Bronchial epithelial cell (primary cell): ENCODE measurements at regions not wholly inside any gene's neighbourhood (a gene's known extent, or its start where the extent isn't known, plus 50 kb on each side); places are given as distances from the start of the nearest gene placed in this dataset.
"Not testable (repeated sequence)": the region's sequence is repeated elsewhere in the genome, so short reads cannot be mapped to it uniquely, and the experiment has no call there.

Experiments used
- DNase-seq: peaks from one replicate; pipeline ENCODE4 v3.0.0-alpha.2; 2010; ENCODE audit warnings: low read depth
- FAIRE-seq: peaks from 2 replicates; lab custom pipeline; 2011; peaks lifted over from hg19 to GRCh38; lab: Jason Lieb, UNC
- H3K27me3 ChIP-seq: 2 replicates; pipeline ENCODE4 v1.5.1; 2011; ENCODE audit warnings: low read length; ENCODE audit not compliant: control insufficient read depth, insufficient read depth
- H3K36me3 ChIP-seq: 2 replicates; pipeline ENCODE4 v1.5.1; 2011; ENCODE audit warnings: low read length; ENCODE audit not compliant: control insufficient read depth, insufficient read depth
- H3K4me3 ChIP-seq: 2 replicates; pipeline ENCODE4 v1.5.1; 2011; ENCODE audit warnings: mild to moderate bottlenecking, low read depth, low read length, control low read depth
- CTCF ChIP-seq: IDR thresholded peaks from 2 replicates; pipeline ENCODE4 v1.5.1; 2011; ENCODE audit warnings: mild to moderate bottlenecking, moderate library complexity, low read length, control low read depth, inconsistent platforms; ENCODE audit not compliant: insufficient read depth, severe bottlenecking

DNA sequence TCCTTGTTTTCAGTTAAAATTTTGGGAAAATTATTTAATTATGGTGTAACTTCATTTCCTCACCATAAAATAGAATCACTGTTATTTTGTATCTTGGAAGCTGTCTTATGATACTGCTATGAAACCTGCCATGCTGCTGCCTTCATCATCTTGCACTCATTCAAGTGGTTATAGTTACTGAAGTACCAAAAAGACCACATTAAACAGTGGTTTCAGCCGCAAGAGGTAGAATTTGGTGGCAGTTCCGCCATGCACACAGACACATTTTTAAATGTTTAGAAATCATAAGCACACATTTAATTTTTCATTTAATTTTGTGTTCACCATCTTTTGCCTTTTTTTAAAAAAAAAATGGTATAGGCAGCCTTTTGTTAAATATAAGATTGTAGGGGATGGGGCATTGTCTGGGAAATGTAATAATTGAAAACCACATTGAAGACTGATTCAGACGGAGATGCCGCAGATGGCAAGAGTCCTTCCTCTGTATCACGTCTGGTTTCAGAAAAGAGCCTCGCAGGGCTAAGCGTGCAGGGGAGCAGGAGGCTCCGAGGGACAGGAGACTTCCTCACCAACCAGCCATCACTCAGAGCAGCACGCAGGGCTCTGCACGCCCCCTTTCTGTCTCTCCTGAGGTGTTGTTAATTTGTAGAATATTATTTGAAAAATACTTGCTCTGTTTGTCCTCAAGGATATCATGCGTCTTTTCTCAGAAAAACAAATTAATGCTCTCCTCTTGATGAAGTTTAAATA, 115.2 kb upstream of the PELI2 start:
- no peak for DNase-seq
- H3K36me3 ChIP-seq = no peaks in the 10 kb centered on the region
- no peak for FAIRE-seq
- H3K27me3 ChIP-seq = no peaks in the 10 kb centered on the region
- TF ChIP-seq CTCF = no peak
- no peak overlapping the region for H3K4me3 ChIP-seq

- no peak overlapping the region for H3K4me3 ChIP-seq
- no peak for FAIRE-seq
Observed at GRCh38 chr14:56004323-56004722, 113.9 kb upstream of the PELI2 start.

GRCh38 chr14:56004786-56005185, 113.4 kb upstream of the PELI2 start:
- Histone ChIP-seq H3K36me3 (no peaks in the 10 kb centered on the region), H3K27me3 (no peaks in the 10 kb centered on the region), H3K4me3 (peak overlapping the region; percentile 14)
- DNase-seq = peak; percentile 70
- no peak for FAIRE-seq
- TF ChIP-seq CTCF = no peak

More at GRCh38 chr14:56004323-56004722, 113.9 kb upstream of the PELI2 start:
- Histone ChIP-seq H3K36me3 (no peaks in the 10 kb centered on the region), H3K27me3 (no peaks in the 10 kb centered on the region)
- no peak for DNase-seq
- TF ChIP-seq CTCF = no peak

DNA sequence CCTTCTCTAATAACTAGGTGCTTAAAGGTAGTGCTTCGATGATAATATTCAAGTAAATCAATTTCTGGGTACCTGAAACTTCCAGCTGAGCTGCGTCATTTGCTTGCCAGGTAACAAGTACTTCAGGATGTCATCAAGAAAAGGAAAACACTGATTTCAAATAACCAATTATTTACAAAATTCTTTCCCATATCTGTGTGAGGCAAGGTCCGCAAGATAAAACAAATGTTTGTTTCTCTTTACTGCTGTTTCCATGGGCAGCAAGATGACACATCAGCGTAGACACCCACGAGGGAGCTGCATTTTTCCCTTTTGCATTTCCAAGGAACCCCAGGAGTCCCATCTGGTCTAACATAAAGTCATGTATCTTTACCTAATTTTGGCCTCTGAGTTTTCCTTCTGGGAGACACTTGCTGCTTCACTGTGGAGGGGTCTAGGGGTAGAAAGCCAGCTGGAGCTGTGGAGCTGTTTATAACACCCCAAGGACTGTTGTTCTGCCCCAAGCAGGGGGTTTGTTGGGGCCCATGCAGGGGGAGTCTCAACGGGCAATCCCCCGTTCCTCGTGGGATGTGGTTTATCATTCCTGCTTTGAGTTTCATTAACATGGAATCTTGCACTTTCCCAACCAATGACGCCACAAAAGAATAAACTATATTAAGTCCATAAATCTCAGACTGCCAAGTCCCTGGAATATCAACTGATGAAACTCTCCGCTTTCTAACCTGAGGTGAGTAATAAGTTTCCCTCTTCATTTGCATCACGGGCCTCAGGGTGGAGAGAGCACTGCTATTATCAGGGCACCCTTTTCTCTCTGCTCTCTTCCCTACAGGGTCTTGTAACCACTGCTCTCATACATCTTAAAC, 112.8 kb upstream of the PELI2 start:
- no peak for FAIRE-seq
- Histone ChIP-seq H3K27me3 (no peaks in the 10 kb centered on the region), H3K36me3 (no peaks in the 10 kb centered on the region), H3K4me3 (peak overlapping the region; percentile 14)
- peak; percentile 67 for DNase-seq
- TF ChIP-seq CTCF = no peak

- FAIRE-seq, DNase-seq, H3K27me3 ChIP-seq, H3K4me3 ChIP-seq, H3K36me3 ChIP-seq: not testable (repeated sequence)
Observed at GRCh38 chr14:56007491-56007890, 110.7 kb upstream of the PELI2 start.

- DNase-seq (no peak), FAIRE-seq (no peak)
- Histone ChIP-seq H3K36me3 (no peaks in the 10 kb centered on the region), H3K27me3 (peaks cover 1% of the 10 kb centered on the region), H3K4me3 (no peak overlapping the region)
- TF ChIP-seq CTCF = no peak
Observed at GRCh38 chr14:56008150-56008549, 110.1 kb upstream of the PELI2 start.

DNA sequence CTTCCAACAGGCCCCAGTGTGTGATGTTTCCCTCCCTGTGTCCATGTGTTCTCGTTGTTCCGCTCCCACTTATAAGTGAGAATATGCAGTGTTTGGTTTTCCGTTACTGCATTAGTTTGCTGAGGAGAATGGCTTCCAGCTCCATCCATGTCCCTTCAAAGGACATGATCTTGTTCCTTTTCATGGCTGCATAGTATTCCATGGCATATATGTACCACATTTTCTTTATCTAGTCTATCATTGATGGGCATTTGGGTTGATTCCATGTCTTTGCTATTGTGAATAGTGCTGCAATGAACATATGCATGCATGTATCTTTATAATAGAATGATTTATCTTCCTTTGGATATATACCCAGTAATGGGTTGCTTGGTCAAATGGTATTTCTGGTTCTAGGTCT, 109.5 kb upstream of the PELI2 start:
- not testable (repeated sequence) for H3K27me3 ChIP-seq, FAIRE-seq, DNase-seq, H3K4me3 ChIP-seq, H3K36me3 ChIP-seq
